ENCODE measurements at regions not wholly inside any gene's neighbourhood (a gene's known extent, or its start where the extent isn't known, plus 50 kb on each side); places are given as distances from the start of the nearest gene placed in this dataset.

GRCh38 chr1:219302697-219303096 is 129.0 kb downstream of the LYPLAL1 start:
- DNase-seq: no peak

- DNase-seq: no peak
Measured at GRCh38 chr1:219299420-219299819, 125.7 kb downstream of the LYPLAL1 start.

- DNase-seq: no peak
Measured at GRCh38 chr1:219298571-219299148, 125.0 kb downstream of the LYPLAL1 start.

GRCh38 chr1:219296430-219297355 is 123.0 kb downstream of the LYPLAL1 start:
- no peak for DNase-seq

GRCh38 chr1:219294251-219294650 is 120.6 kb downstream of the LYPLAL1 start:
- no peak for DNase-seq

GRCh38 chr1:219293410-219293809 is 119.7 kb downstream of the LYPLAL1 start:
- no peak for DNase-seq

- DNase-seq: no peak
Measured at GRCh38 chr1:219292999-219293398, 119.3 kb downstream of the LYPLAL1 start.

GRCh38 chr1:219292341-219292740 is 118.7 kb downstream of the LYPLAL1 start:
- DNase-seq: no peak

- DNase-seq: no peak
Measured at GRCh38 chr1:219289171-219289570, 115.5 kb downstream of the LYPLAL1 start.

GRCh38 chr1:219283541-219283940 is 109.9 kb downstream of the LYPLAL1 start:
- DNase-seq: no peak

- no peak for DNase-seq
Measured at GRCh38 chr1:219281831-219282230, 108.2 kb downstream of the LYPLAL1 start.

- DNase-seq: no peak
Measured at GRCh38 chr1:219279017-219279770, 105.5 kb downstream of the LYPLAL1 start.

GRCh38 chr1:219278288-219278687 is 104.6 kb downstream of the LYPLAL1 start:
- no peak for DNase-seq

GRCh38 chr1:219277304-219278105 is 103.8 kb downstream of the LYPLAL1 start:
- DNase-seq: no peak

GRCh38 chr1:219276049-219276738 is 102.5 kb downstream of the LYPLAL1 start:
- DNase-seq: no peak

GRCh38 chr1:219273088-219273686 is 99.5 kb downstream of the LYPLAL1 start:
- no peak for DNase-seq

- DNase-seq: no peak
Measured at GRCh38 chr1:219271818-219272535, 98.3 kb downstream of the LYPLAL1 start.

GRCh38 chr1:219269171-219269570 is 95.5 kb downstream of the LYPLAL1 start:
- no peak for DNase-seq

GRCh38 chr1:219266524-219266923 is 92.8 kb downstream of the LYPLAL1 start:
- no peak for DNase-seq

- no peak for DNase-seq
Measured at GRCh38 chr1:219265026-219265515, 91.4 kb downstream of the LYPLAL1 start.

- no peak for DNase-seq
Measured at GRCh38 chr1:219264561-219264960, 90.9 kb downstream of the LYPLAL1 start.

Data from islet precursor cell (in vitro differentiated cells).